ENCODE measurements at regions not wholly inside any gene's neighbourhood (a gene's known extent, or its start where the extent isn't known, plus 50 kb on each side); places are given as distances from the start of the nearest gene placed in this dataset.

GRCh38 chr18:79599441-79599931 lies 80.1 kb upstream of the CTDP1 start:
- H2AFZ ChIP-seq (ENCODE audit: low read length): no peak overlapping the region
- H3K9me3 ChIP-seq (replicated peaks; ENCODE audit: insufficient read depth, low read length): no peaks in the 10 kb centered on the region

GRCh38 chr18:79600141-79600540 lies 79.5 kb upstream of the CTDP1 start:
- no peak for DNase-seq
- Histone ChIP-seq H3K36me3 (replicated peaks; ENCODE audit: insufficient read depth, low read length) (no peaks in the 10 kb centered on the region), H3K79me2 (ENCODE audit: low read length) (no peaks in the 10 kb centered on the region), H3K27me3 (replicated peaks; ENCODE audit: insufficient read depth, low read length) (0 out of 2 replicates have a peak, but pooled peaks cover 4% of the 10 kb centered on the region), H3K4me1 (ENCODE audit: low read length) (no peaks in the 10 kb centered on the region), H3F3A (ENCODE audit: insufficient read depth, low read length) (no peaks in the 10 kb centered on the region), H3K9me2 (replicated peaks; ENCODE audit: insufficient read depth, low read length) (no peaks in the 10 kb centered on the region), H2AFZ (ENCODE audit: low read length) (no peak overlapping the region), H3K4me2 (ENCODE audit: low read depth, low read length) (no peak overlapping the region), H3K9me3 (replicated peaks; ENCODE audit: insufficient read depth, low read length) (no peaks in the 10 kb centered on the region), H3K27ac (ENCODE audit: low read length) (no peak overlapping the region), H4K20me1 (ENCODE audit: insufficient read depth, low read length) (no peaks in the 10 kb centered on the region), H3K9ac (ENCODE audit: low read length) (no peak overlapping the region), H3K4me3 (ENCODE audit: low read length) (no peak overlapping the region)
- no peak for TF ChIP-seq CTCF (IDR thresholded peaks at IDR 0.05; ENCODE audit: low read length)
- TF ChIP-seq EZH2phosphoT487 (IDR thresholded peaks at IDR 0.05; ENCODE audit: low read length): no peak
- no peak for TF ChIP-seq EZH2 (optimal IDR thresholded peaks at IDR 0.05; ENCODE audit: low read depth, low read length)

More at GRCh38 chr18:79599441-79599931, 80.1 kb upstream of the CTDP1 start:
- Histone ChIP-seq H3K9ac (ENCODE audit: low read length) (no peak overlapping the region), H3K79me2 (ENCODE audit: low read length) (no peaks in the 10 kb centered on the region), H3K4me2 (ENCODE audit: low read depth, low read length) (no peak overlapping the region), H3K27me3 (replicated peaks; ENCODE audit: insufficient read depth, low read length) (0 out of 2 replicates have a peak, but pooled peaks cover 4% of the 10 kb centered on the region), H3K4me3 (ENCODE audit: low read length) (no peak overlapping the region), H3K9me2 (replicated peaks; ENCODE audit: insufficient read depth, low read length) (no peaks in the 10 kb centered on the region), H3K4me1 (ENCODE audit: low read length) (no peaks in the 10 kb centered on the region), H3K36me3 (replicated peaks; ENCODE audit: insufficient read depth, low read length) (no peaks in the 10 kb centered on the region), H3K27ac (ENCODE audit: low read length) (no peak overlapping the region), H3F3A (ENCODE audit: insufficient read depth, low read length) (no peaks in the 10 kb centered on the region), H4K20me1 (ENCODE audit: insufficient read depth, low read length) (no peaks in the 10 kb centered on the region)
- no peak for TF ChIP-seq EZH2phosphoT487 (IDR thresholded peaks at IDR 0.05; ENCODE audit: low read length)
- no peak for TF ChIP-seq CTCF (IDR thresholded peaks at IDR 0.05; ENCODE audit: low read length)
- no peak for TF ChIP-seq EZH2 (optimal IDR thresholded peaks at IDR 0.05; ENCODE audit: low read depth, low read length)
- DNase-seq: no peak

- no peak overlapping the region for H3K4me3 ChIP-seq (ENCODE audit: low read length)
- H3K4me1 ChIP-seq (ENCODE audit: low read length): no peaks in the 10 kb centered on the region
- H3K9me3 ChIP-seq (replicated peaks; ENCODE audit: insufficient read depth, low read length): no peaks in the 10 kb centered on the region
- no peak overlapping the region for H3K27ac ChIP-seq (ENCODE audit: low read length)
- no peaks in the 10 kb centered on the region for H4K20me1 ChIP-seq (ENCODE audit: insufficient read depth, low read length)
- H3K27me3 ChIP-seq (replicated peaks; ENCODE audit: insufficient read depth, low read length): 0 out of 2 replicates have a peak, but pooled peaks cover 4% of the 10 kb centered on the region
- H3K4me2 ChIP-seq (ENCODE audit: low read depth, low read length): no peak overlapping the region
- no peak overlapping the region for H2AFZ ChIP-seq (ENCODE audit: low read length)
- H3F3A ChIP-seq (ENCODE audit: insufficient read depth, low read length): no peaks in the 10 kb centered on the region
- H3K36me3 ChIP-seq (replicated peaks; ENCODE audit: insufficient read depth, low read length): no peaks in the 10 kb centered on the region
- no peaks in the 10 kb centered on the region for H3K79me2 ChIP-seq (ENCODE audit: low read length)
- no peak overlapping the region for H3K9ac ChIP-seq (ENCODE audit: low read length)
- no peak for TF ChIP-seq EZH2phosphoT487 (IDR thresholded peaks at IDR 0.05; ENCODE audit: low read length)
- no peak for TF ChIP-seq EZH2 (optimal IDR thresholded peaks at IDR 0.05; ENCODE audit: low read depth, low read length)
- TF ChIP-seq CTCF (IDR thresholded peaks at IDR 0.05; ENCODE audit: low read length): no peak
- DNase-seq: no peak
- no peaks in the 10 kb centered on the region for H3K9me2 ChIP-seq (replicated peaks; ENCODE audit: insufficient read depth, low read length)
These were observed 79.0 kb upstream of the CTDP1 start for GRCh38 chr18:79600596-79600995.

Measured in MM.1S (cell line).